ENCODE measurements at regions not wholly inside any gene's neighbourhood (a gene's known extent, or its start where the extent isn't known, plus 50 kb on each side); places are given as distances from the start of the nearest gene placed in this dataset.
A peak's percentile ranks its signal among the peaks of the same experiment; 100 is the strongest.

DNA sequence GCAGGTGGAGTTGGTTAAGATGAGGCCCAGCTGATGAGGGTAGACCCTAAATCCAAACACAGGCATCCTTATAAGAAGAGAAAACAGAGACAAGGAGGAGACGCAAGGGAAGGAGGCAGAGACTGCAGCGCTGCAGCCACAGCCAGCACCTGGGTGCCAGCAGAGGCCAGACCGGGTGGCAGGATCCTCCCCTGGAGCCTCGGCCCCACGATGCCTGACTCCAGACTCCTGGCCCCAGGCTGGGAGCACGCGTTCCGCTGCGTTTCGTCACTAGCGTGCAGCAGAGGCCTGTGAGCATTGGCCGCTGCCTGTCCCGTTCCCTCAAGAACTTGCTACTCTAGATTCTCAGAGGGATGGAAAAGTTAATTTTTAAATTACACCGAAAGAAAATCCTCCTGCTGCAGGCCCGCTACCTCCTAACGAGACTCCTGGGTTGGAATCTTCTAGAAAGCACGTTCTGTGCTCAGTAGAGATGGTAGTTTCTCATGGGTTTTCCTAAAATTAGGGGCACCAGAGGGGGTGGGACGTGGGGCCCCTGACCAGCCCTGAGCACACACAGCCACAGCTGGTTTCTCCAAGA, 57.7 kb upstream of the FBRSL1 start:
- H3K9ac ChIP-seq (ENCODE audit: low read length in 5 of 5) = no peak overlapping the region
- peaks cover 0 to 23% (median 18%) of the 10 kb centered on the region in 5 donors for H3K4me1 ChIP-seq (ENCODE audit: control insufficient read depth in 5 of 5, insufficient read depth in 5 of 5, low read length in 5 of 5)
- H3K4me3 ChIP-seq (ENCODE audit: low read depth in 1 of 5, low read length in 5 of 5) = no peak overlapping the region
- no peak overlapping the region for H3K27ac ChIP-seq (ENCODE audit: low read depth, low read length)
- no peaks in the 10 kb centered on the region for H3K36me3 ChIP-seq (ENCODE audit: control insufficient read depth in 5 of 5, insufficient read depth in 5 of 5, low read length in 5 of 5)
- peaks cover 6 to 72% (median 60%) of the 10 kb centered on the region in 5 donors for H3K27me3 ChIP-seq (ENCODE audit: control insufficient read depth in 5 of 5, insufficient read depth in 4 of 5, low read length in 5 of 5)
- peaks cover 0 to 4% (median 0%) of the 10 kb centered on the region in 5 donors for H3K9me3 ChIP-seq (ENCODE audit: control insufficient read depth in 5 of 5, low read length in 5 of 5)

DNA sequence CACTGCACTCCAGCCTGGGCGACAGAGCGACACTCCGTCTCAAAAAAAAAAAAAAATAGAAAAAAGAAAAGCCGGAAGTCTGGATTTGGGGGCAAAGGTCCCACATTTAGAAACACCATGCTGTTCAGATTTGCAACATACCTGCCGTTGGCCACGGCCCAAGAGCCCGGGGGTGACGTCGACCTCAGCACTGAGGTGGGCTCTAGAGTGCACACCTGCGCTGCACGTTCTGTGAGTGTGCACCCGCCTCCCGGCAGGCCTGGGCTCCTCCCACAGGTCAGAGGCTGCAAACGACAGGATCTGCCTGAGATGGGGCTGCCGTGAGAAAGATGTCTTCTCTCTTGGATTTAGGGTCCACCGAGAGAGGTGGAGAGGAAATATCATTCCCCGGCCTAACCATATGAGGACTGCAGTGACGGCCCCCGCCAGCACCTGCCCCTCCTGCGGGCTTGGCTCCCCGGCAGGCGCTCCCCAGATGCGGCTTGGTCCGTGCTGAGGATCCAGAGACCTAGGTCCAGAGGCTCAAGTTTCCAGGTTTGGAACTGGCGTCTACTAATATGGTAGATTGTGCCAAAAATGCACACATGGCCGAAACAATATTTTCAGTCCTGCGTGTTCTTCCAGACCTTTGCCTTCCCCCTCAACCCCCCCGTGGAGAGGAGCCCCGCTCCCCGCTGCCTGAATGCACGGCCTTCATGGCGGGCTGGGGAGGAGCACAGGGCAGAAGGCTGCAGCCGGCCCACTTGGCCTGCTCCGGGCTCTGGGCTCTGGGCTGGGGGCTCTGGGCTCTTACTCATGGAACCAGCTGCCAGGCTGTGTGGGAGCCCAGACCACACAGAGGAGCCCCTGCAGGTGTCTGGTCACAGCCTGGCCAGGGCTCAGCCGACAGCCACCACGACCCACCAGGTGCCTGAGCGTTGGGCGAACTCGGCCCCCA, 58.8 kb upstream of the FBRSL1 start:
- H3K27me3 ChIP-seq (ENCODE audit: control insufficient read depth in 5 of 5, insufficient read depth in 4 of 5, low read length in 5 of 5) = peaks cover 8 to 67% (median 61%) of the 10 kb centered on the region in 5 donors
- H3K4me3 ChIP-seq (ENCODE audit: low read depth in 1 of 5, low read length in 5 of 5) = no peak overlapping the region
- H3K9ac ChIP-seq (ENCODE audit: low read length in 5 of 5) = no peak overlapping the region
- H3K9me3 ChIP-seq (ENCODE audit: control insufficient read depth in 5 of 5, low read length in 5 of 5) = no peaks in the 10 kb centered on the region
- peaks cover 0 to 23% (median 18%) of the 10 kb centered on the region in 5 donors for H3K4me1 ChIP-seq (ENCODE audit: control insufficient read depth in 5 of 5, insufficient read depth in 5 of 5, low read length in 5 of 5)
- no peaks in the 10 kb centered on the region for H3K36me3 ChIP-seq (ENCODE audit: control insufficient read depth in 5 of 5, insufficient read depth in 5 of 5, low read length in 5 of 5)
- no peak overlapping the region for H3K27ac ChIP-seq (ENCODE audit: low read depth, low read length)

DNA sequence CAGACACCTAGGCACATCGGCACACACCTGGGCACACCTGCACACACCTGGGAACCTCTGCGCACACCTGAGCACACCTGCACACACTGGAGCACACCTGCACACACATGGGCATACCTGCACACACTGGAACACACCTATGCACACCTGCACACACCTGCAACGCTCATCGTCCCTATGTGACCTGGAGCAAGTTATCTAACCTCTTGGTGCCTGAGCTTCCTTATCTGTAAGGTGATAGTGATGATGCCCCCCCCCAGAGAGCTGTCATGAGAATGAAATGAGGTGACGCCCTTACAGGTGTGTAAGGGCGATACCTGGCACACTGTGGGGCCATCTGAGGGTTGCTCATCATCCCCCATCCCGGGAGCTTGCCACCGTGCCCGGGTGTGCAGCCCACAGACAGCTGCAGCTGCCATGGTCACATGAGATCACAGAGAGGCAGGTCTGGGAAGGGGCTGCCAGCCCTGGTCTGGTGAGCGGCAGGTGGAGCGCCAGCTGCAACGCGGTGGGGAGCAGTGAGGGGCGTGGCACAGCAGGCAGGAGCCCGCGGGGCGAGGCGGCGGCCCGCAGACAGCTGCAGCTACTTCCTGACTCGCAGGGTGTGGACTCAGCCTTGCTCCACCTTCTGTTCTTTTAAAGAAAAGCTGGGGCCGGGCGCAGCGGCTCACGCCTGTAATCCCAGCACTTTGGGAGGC, 59.9 kb upstream of the FBRSL1 start:
- Histone ChIP-seq H3K27me3 (ENCODE audit: control insufficient read depth in 5 of 5, insufficient read depth in 4 of 5, low read length in 5 of 5) (peaks cover 12 to 70% (median 63%) of the 10 kb centered on the region in 5 donors), H3K9me3 (ENCODE audit: control insufficient read depth in 5 of 5, low read length in 5 of 5) (peaks cover 0 to 3% (median 0%) of the 10 kb centered on the region in 5 donors), H3K4me1 (ENCODE audit: control insufficient read depth in 5 of 5, insufficient read depth in 5 of 5, low read length in 5 of 5) (peaks cover 0 to 23% (median 18%) of the 10 kb centered on the region in 5 donors), H3K36me3 (ENCODE audit: control insufficient read depth in 5 of 5, insufficient read depth in 5 of 5, low read length in 5 of 5) (no peaks in the 10 kb centered on the region), H3K27ac (ENCODE audit: low read depth, low read length) (no peak overlapping the region), H3K4me3 (ENCODE audit: low read depth in 1 of 5, low read length in 5 of 5) (peak overlapping the region in 1 of 5 donors; percentile 11), H3K9ac (ENCODE audit: low read length in 5 of 5) (no peak overlapping the region)

DNA sequence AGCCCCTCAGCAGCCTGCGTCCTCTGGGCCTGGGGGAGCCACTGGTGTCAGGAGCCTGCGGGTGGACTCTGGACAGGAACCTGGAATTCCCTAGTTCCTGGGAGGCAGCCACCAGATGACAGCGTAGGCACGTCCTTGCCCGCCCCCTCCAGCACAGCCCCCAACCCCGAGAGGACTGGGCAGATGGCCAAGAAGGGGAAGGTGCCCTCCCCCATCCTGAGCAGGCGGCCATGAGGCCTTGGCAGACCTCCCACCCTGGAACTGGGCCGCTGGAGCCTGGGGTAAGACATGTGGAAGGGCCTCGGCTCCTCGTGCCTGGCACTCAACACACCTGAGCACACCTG, 60.4 kb upstream of the FBRSL1 start:
- Histone ChIP-seq H3K4me3 (ENCODE audit: low read depth in 1 of 5, low read length in 5 of 5) (no peak overlapping the region), H3K9me3 (ENCODE audit: control insufficient read depth in 5 of 5, low read length in 5 of 5) (peaks cover 0 to 8% (median 4%) of the 10 kb centered on the region in 5 donors), H3K9ac (ENCODE audit: low read length in 5 of 5) (no peak overlapping the region), H3K4me1 (ENCODE audit: control insufficient read depth in 5 of 5, insufficient read depth in 5 of 5, low read length in 5 of 5) (peaks cover 0 to 23% (median 18%) of the 10 kb centered on the region in 5 donors), H3K27me3 (ENCODE audit: control insufficient read depth in 5 of 5, insufficient read depth in 4 of 5, low read length in 5 of 5) (peaks cover 12 to 72% (median 68%) of the 10 kb centered on the region in 5 donors), H3K36me3 (ENCODE audit: control insufficient read depth in 5 of 5, insufficient read depth in 5 of 5, low read length in 5 of 5) (no peaks in the 10 kb centered on the region), H3K27ac (ENCODE audit: low read depth, low read length) (no peak overlapping the region)

DNA sequence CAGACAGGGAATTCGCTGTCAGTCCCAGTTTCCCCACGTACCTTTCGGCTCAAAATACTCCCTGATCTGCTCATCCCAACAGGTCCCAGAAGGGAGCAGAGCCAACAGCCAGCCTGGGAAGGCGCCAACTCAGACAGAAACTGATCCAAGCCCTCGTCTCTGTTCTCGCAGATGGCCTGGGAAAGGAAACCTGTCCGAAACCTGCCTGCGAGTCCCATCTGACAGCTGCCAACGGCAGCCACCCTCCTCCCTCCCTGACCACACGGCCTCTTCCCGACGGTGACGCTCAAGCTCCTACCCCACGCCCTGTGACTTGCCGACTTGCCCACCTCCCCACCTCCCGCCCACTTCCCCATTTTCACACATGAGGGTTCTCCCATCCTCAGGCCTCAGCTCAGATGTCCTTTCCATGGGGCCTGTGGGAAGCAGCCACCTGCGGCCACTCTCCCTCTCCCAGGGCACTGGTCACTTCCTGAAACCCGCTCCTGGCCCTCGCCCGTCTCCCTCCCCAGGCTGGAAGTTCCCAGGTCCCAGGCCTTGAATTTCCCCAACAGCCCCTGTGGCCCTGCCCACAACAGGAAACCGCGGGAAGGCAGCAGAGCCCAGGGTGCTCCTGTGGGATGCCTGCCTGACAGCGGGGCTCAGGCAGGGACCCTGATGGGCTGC, 60.9 kb upstream of the FBRSL1 start:
- Histone ChIP-seq H3K4me1 (ENCODE audit: control insufficient read depth in 5 of 5, insufficient read depth in 5 of 5, low read length in 5 of 5) (peaks cover 0 to 23% (median 18%) of the 10 kb centered on the region in 5 donors), H3K9me3 (ENCODE audit: control insufficient read depth in 5 of 5, low read length in 5 of 5) (peaks cover 0 to 8% (median 4%) of the 10 kb centered on the region in 5 donors), H3K36me3 (ENCODE audit: control insufficient read depth in 5 of 5, insufficient read depth in 5 of 5, low read length in 5 of 5) (no peaks in the 10 kb centered on the region), H3K27ac (ENCODE audit: low read depth, low read length) (no peak overlapping the region), H3K4me3 (ENCODE audit: low read depth in 1 of 5, low read length in 5 of 5) (no peak overlapping the region), H3K27me3 (ENCODE audit: control insufficient read depth in 5 of 5, insufficient read depth in 4 of 5, low read length in 5 of 5) (peaks cover 12 to 74% (median 67%) of the 10 kb centered on the region in 5 donors), H3K9ac (ENCODE audit: low read length in 5 of 5) (no peak overlapping the region)

DNA sequence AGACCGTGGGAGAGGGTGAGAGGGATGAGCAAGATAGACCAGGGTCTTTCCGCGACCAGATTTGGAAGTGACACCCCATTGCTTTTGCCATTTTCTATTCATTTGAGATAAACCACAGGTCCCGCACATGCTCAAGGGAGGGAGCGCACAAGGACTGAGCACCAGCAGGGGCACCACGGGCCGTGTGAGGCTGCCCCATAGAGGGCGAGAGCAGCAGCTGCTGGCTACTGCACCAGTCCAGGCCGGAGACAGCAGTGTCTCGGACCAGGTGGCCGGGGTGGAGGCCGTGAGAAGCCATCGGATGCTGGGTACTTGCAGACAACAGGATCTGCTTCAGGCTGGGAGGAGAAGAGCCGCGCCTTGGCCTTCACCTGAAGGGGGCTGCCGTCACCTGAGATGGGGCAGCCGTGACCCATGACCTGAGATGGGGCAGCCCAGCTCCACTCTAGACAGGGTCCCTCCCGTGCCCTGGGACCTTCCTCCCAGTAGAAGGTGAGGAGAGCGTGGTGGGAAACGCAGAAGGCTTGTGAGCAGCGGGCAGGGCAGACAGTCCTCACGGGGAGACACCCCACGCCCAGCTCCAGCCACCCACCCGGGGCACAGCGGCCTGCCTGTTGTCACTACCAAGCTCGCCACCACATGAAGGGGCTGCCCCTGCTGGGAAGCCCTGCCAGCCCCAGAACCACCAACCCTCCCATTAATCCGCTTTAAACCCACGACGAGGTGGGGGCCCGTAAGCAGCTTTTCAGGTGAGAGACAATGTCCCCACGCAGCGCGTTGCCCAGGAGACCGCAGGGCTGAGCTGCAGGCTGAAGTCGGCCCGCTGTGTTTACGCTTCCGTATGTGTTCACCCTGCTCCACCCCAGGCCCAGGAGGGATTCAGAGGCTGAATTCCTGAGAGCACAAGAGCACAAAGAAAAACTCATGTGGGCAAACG, 61.7 kb upstream of the FBRSL1 start:
- peaks cover 0 to 8% (median 4%) of the 10 kb centered on the region in 5 donors for H3K9me3 ChIP-seq (ENCODE audit: control insufficient read depth in 5 of 5, low read length in 5 of 5)
- H3K27me3 ChIP-seq (ENCODE audit: control insufficient read depth in 5 of 5, insufficient read depth in 4 of 5, low read length in 5 of 5) = peaks cover 12 to 77% (median 59%) of the 10 kb centered on the region in 5 donors
- H3K27ac ChIP-seq (ENCODE audit: low read depth, low read length) = no peak overlapping the region

DNA sequence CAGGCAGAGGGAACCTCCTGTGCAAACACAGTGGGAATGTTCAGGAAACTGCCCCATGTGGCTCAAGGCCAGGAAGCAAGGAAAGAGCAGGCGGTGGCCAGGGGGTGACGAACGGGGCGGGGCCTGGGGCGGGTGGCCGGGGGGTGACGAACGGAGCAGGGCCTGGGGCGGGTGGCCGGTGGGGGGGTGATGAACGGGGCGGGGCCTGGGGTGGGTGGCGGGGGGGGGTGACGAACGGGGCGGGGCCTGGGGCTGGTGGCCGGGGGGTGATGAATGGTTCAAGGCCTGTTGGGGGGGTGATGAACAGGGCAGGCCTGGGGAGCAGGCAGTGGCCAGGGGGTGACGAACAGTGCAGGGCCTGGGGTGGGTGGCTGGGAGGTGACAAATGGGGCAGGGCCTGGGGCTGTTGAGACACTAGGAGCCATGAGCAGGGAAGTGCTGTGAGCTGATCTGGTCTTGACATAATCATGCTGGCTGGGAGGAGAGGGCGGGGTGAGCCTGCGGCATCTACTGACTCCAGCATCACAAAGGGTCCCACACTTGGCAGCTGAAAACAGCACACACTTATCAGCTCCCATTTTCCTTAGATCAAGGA, 62.7 kb upstream of the FBRSL1 start:
- Histone ChIP-seq H3K27ac (ENCODE audit: low read depth, low read length) (no peak overlapping the region), H3K4me3 (ENCODE audit: low read depth in 1 of 5, low read length in 5 of 5) (no peak overlapping the region), H3K9me3 (ENCODE audit: control insufficient read depth in 5 of 5, low read length in 5 of 5) (peaks cover 0 to 8% (median 4%) of the 10 kb centered on the region in 5 donors), H3K27me3 (ENCODE audit: control insufficient read depth in 5 of 5, insufficient read depth in 4 of 5, low read length in 5 of 5) (peaks cover 18 to 76% (median 56%) of the 10 kb centered on the region in 5 donors), H3K36me3 (ENCODE audit: control insufficient read depth in 5 of 5, insufficient read depth in 5 of 5, low read length in 5 of 5) (no peaks in the 10 kb centered on the region), H3K9ac (ENCODE audit: low read length in 5 of 5) (no peak overlapping the region), H3K4me1 (ENCODE audit: control insufficient read depth in 5 of 5, insufficient read depth in 5 of 5, low read length in 5 of 5) (peaks cover 0 to 23% (median 18%) of the 10 kb centered on the region in 5 donors)

More for the DNA sequence above, 61.7 kb upstream of the FBRSL1 start:
- peaks cover 0 to 23% (median 18%) of the 10 kb centered on the region in 5 donors for H3K4me1 ChIP-seq (ENCODE audit: control insufficient read depth in 5 of 5, insufficient read depth in 5 of 5, low read length in 5 of 5)
- H3K9ac ChIP-seq (ENCODE audit: low read length in 5 of 5) = no peak overlapping the region
- H3K36me3 ChIP-seq (ENCODE audit: control insufficient read depth in 5 of 5, insufficient read depth in 5 of 5, low read length in 5 of 5) = no peaks in the 10 kb centered on the region
- no peak overlapping the region for H3K4me3 ChIP-seq (ENCODE audit: low read depth in 1 of 5, low read length in 5 of 5)

DNA sequence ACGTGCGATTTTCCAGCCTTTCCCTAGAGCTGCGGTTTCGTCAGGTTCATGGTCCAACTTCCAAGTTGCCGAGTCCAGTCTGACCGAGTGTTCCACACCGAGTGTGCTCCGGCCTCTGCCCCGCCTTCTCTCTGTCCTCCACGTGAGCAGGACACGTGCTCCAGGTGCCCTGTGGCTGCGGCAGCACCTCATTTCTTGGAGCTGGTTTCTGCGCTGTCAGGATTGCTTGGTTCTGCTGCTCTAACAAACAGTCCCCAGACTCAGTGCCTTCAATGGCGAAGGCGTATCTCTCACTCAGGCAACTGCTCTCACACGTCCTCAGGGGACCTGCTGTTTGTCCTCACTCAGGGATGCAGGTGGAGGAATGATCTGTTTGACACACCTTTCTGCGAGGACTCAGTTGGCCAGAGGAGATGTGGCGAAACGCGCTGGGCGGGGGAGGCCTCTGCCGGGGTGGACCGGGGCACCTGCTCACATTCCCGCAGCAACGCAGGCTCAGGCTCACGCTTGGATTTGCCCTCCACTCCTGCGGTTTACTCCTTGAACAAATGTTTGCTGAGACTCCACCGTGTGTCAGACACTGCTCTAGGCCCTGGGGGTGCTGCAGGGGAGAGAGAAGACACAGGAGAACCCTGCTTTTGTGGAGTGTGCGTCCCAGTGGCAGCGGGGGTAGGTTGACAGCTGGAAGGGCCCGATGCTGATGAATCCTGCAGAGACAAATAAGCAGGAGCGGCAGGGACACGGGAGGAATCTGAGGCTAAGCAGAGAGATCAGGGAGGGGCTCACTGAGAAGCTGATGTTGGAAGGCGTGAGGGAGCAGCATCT, 63.4 kb upstream of the FBRSL1 start:
- Histone ChIP-seq H3K9ac (ENCODE audit: low read length in 5 of 5) (no peak overlapping the region), H3K9me3 (ENCODE audit: control insufficient read depth in 5 of 5, low read length in 5 of 5) (peaks cover 0 to 8% (median 4%) of the 10 kb centered on the region in 5 donors), H3K36me3 (ENCODE audit: control insufficient read depth in 5 of 5, insufficient read depth in 5 of 5, low read length in 5 of 5) (no peaks in the 10 kb centered on the region), H3K27ac (ENCODE audit: low read depth, low read length) (no peak overlapping the region), H3K4me3 (ENCODE audit: low read depth in 1 of 5, low read length in 5 of 5) (no peak overlapping the region), H3K27me3 (ENCODE audit: control insufficient read depth in 5 of 5, insufficient read depth in 4 of 5, low read length in 5 of 5) (peaks cover 25 to 77% (median 62%) of the 10 kb centered on the region in 5 donors), H3K4me1 (ENCODE audit: control insufficient read depth in 5 of 5, insufficient read depth in 5 of 5, low read length in 5 of 5) (peaks cover 0 to 23% (median 18%) of the 10 kb centered on the region in 5 donors)

All from subcutaneous abdominal adipose tissue (tissue), 5 donors.